ENCODE measurements at regions not wholly inside any gene's neighbourhood (a gene's known extent, or its start where the extent isn't known, plus 50 kb on each side); places are given as distances from the start of the nearest gene placed in this dataset.

GRCh38 chr2:221204699-221205098, 367.4 kb downstream of the EPHA4 start:
- no peak for TF ChIP-seq CTCF (IDR thresholded peaks at IDR 0.05; ENCODE audit: low read depth, low read length, missing control alignments)
- H3K4me3 ChIP-seq (replicated peaks; ENCODE audit: low read depth, low read length): no peak overlapping the region
- DNase-seq (ENCODE audit: extremely low read depth, low read depth): no peak

- TF ChIP-seq CTCF (IDR thresholded peaks at IDR 0.05; ENCODE audit: low read depth, low read length, missing control alignments): no peak
- H3K4me3 ChIP-seq (replicated peaks; ENCODE audit: low read depth, low read length): no peak overlapping the region
- DNase-seq (ENCODE audit: extremely low read depth, low read depth): no peak
Observed at GRCh38 chr2:221205103-221205673, 366.9 kb downstream of the EPHA4 start.

- no peak overlapping the region for H3K4me3 ChIP-seq (replicated peaks; ENCODE audit: low read depth, low read length)
- TF ChIP-seq CTCF (IDR thresholded peaks at IDR 0.05; ENCODE audit: low read depth, low read length, missing control alignments): no peak
- no peak for DNase-seq (ENCODE audit: extremely low read depth, low read depth)
Observed at GRCh38 chr2:221210686-221211085, 361.4 kb downstream of the EPHA4 start.

- TF ChIP-seq CTCF (IDR thresholded peaks at IDR 0.05; ENCODE audit: low read depth, low read length, missing control alignments): no peak
- no peak for DNase-seq (ENCODE audit: extremely low read depth, low read depth)
- no peak overlapping the region for H3K4me3 ChIP-seq (replicated peaks; ENCODE audit: low read depth, low read length)
Observed at GRCh38 chr2:221211653-221212052, 360.5 kb downstream of the EPHA4 start.

GRCh38 chr2:221212105-221212504, 360.0 kb downstream of the EPHA4 start:
- DNase-seq (ENCODE audit: extremely low read depth, low read depth): no peak
- H3K4me3 ChIP-seq (replicated peaks; ENCODE audit: low read depth, low read length): no peak overlapping the region
- no peak for TF ChIP-seq CTCF (IDR thresholded peaks at IDR 0.05; ENCODE audit: low read depth, low read length, missing control alignments)

GRCh38 chr2:221215487-221215886, 356.6 kb downstream of the EPHA4 start:
- no peak for TF ChIP-seq CTCF (IDR thresholded peaks at IDR 0.05; ENCODE audit: low read depth, low read length, missing control alignments)
- no peak overlapping the region for H3K4me3 ChIP-seq (replicated peaks; ENCODE audit: low read depth, low read length)
- DNase-seq (ENCODE audit: extremely low read depth, low read depth): no peak

- DNase-seq (ENCODE audit: extremely low read depth, low read depth): no peak
- no peak for TF ChIP-seq CTCF (IDR thresholded peaks at IDR 0.05; ENCODE audit: low read depth, low read length, missing control alignments)
Observed at GRCh38 chr2:221216636-221217035, 355.5 kb downstream of the EPHA4 start.

More at GRCh38 chr2:221216636-221217035, 355.5 kb downstream of the EPHA4 start:
- no peak overlapping the region for H3K4me3 ChIP-seq (replicated peaks; ENCODE audit: low read depth, low read length)

Measured in HFF-Myc (cell line).